Urinary bladder (tissue), 3 donors: ENCODE measurements at regions not wholly inside any gene's neighbourhood (a gene's known extent, or its start where the extent isn't known, plus 50 kb on each side); places are given as distances from the start of the nearest gene placed in this dataset.
"Not testable (repeated sequence)": the region's sequence is repeated elsewhere in the genome, so short reads cannot be mapped to it uniquely, and the experiment has no call there.

Experiments used
- DNase-seq: peaks from one replicate; pipeline ENCODE4 v3.0.0-alpha.2; 2015; ENCODE audit errors: extremely low spot score
- H3K27ac ChIP-seq: one replicate; pipeline ENCODE4 v1.5.1; 2013; ENCODE audit warnings: low read depth, mild to moderate bottlenecking, moderate library complexity
- H3K36me3 ChIP-seq: one replicate; pipeline ENCODE4 v1.6.1; 2013; ENCODE audit warnings: mild to moderate bottlenecking, moderate library complexity; ENCODE audit not compliant: insufficient read depth
- H3K4me1 ChIP-seq: one replicate; pipeline ENCODE4 v1.6.1; 2013; ENCODE audit warnings: mild to moderate bottlenecking, moderate library complexity; ENCODE audit not compliant: insufficient read depth
- H3K4me3 ChIP-seq: one replicate; pipeline ENCODE4 v1.5.1; 2013; ENCODE audit warnings: low read depth, low read length
- WGBS: extraction: QIAGEN DNeasy Blood & Tissue Kit; methylation state at CpG from one replicate; pipeline ENCODE4 v1.1.7; 2013; 5-methylcytosine and 5-hydroxymethylcytosine counted together
- donor health status: healthy with polysubstance abuse.
- donor health status: healthy.

- DNase-seq = no peak
- WGBS = 90% methylated on average over 3 of the region's 3 CpGs
- Histone ChIP-seq H3K36me3 (no peaks in the 10 kb centered on the region), H3K4me1 (no peaks in the 10 kb centered on the region), H3K4me3 (no peak overlapping the region), H3K27ac (no peak overlapping the region)
Observed at GRCh38 chr2:35538796-35539195, 816.8 kb upstream of the CRIM1 start.

DNA sequence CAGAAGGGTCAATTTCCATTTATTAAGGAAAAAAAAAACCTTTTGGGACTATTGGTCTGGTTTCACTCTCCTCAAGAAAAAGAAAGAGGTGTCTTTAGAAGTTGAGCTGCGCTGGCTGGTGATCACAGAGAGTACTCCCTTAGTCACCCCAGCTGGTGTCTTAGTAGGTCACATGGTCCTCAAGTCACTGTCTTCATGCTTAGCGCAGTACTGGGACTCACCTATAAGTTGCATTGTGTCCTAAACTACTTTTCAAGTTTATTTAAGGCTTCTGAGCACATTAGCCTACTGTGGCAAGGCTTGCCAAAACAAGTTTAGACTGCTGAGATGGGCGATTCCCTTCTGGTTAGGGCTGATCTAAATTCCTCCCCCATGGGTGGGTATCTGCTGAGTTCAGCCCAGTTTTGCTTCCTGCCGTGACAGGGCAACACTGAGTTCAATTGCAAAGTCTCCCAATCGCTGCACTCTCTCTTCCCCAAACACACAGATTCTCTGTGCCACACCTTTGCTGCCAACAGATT is 824.9 kb upstream of the CRIM1 start:
- Histone ChIP-seq H3K27ac (no peak overlapping the region), H3K4me3 (no peak overlapping the region), H3K4me1 (no peaks in the 10 kb centered on the region), H3K36me3 (no peaks in the 10 kb centered on the region)
- 89% methylated on average over 5 of the region's 5 CpGs for WGBS
- no peak for DNase-seq

DNA sequence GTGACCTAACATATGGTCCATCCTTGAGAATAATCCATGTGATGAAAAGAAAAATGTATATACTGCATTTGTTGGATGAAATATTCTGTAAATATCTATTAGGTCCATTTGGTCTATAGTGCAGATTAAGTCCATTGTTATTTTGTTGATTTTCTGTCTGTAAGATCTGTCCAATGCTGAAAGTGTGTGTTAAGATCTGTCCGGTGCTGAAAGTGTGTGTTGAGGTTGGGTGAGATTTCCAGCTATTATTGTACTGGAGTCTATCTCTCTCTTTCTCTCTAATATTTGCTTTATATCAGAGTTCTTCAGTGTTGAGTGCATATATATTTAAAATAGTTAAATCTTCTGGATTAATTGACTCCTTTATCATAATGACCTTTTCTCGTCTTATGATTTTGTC is 828.8 kb upstream of the CRIM1 start:
- H3K36me3 ChIP-seq = no peaks in the 10 kb centered on the region
- H3K27ac ChIP-seq = no peak overlapping the region
- no peak overlapping the region for H3K4me3 ChIP-seq
- H3K4me1 ChIP-seq = no peaks in the 10 kb centered on the region
- 73% methylated on average over 2 of the region's 2 CpGs for WGBS
- DNase-seq = no peak

DNA sequence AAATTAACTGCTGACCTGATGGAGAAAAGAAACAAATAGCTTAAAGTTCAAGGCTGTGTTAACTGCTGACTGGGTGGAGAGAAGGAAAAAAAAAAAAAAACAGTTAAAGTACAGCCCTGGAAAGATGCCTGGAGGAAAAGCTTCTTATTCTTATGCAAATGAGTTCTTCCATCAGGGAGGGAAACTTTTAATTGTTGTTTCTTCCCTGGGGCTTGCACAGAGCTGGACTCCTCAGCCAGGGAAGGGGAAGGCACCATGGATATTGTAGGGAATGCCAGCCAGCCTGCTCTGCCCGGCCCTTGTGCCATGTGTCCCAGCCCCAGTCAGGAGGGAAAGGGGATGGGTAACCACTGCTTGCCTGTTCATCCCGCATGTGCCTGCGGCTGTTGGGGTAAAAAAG is 833.1 kb upstream of the CRIM1 start:
- WGBS = 90% methylated on average over 3 of the region's 3 CpGs
- Histone ChIP-seq H3K4me1 (no peaks in the 10 kb centered on the region), H3K4me3 (no peak overlapping the region), H3K27ac (no peak overlapping the region), H3K36me3 (no peaks in the 10 kb centered on the region)
- no peak for DNase-seq

DNA sequence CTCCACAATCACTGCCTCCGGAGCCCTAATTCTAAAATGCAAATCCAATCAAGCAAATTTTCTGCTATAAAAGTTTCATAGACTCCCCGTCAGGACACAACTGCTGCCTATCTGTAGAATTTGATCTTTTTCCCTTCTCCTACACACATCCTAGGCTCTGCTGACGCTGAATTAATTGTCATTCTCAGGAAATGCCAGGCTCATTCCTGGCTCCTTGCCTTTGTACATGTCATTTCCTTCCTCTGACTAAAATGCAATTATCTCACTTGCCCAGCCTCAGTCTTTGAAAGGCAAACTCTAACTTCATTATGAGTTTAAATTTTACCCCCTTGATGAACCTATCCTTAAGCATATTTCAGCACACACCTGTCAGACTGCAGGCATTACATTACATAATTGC is 844.9 kb upstream of the CRIM1 start:
- WGBS = 60% methylated on average over 3 of the region's 3 CpGs

GRCh38 chr2:35508601-35509000 is 847.0 kb upstream of the CRIM1 start:
- DNase-seq = no peak
- no peaks in the 10 kb centered on the region for H3K36me3 ChIP-seq
- no peaks in the 10 kb centered on the region for H3K4me1 ChIP-seq
- 85% methylated on average over 2 of the region's 2 CpGs for WGBS
- no peak overlapping the region for H3K27ac ChIP-seq
- H3K4me3 ChIP-seq = no peak overlapping the region

More for the DNA sequence above, 844.9 kb upstream of the CRIM1 start:
- DNase-seq = no peak
- H3K27ac ChIP-seq = no peak overlapping the region
- H3K4me3 ChIP-seq = no peak overlapping the region
- H3K36me3 ChIP-seq = no peaks in the 10 kb centered on the region
- no peaks in the 10 kb centered on the region for H3K4me1 ChIP-seq

GRCh38 chr2:35504419-35504818 is 851.2 kb upstream of the CRIM1 start:
- no peak for DNase-seq
- Histone ChIP-seq H3K27ac (no peak overlapping the region), H3K36me3 (no peaks in the 10 kb centered on the region), H3K4me3 (no peak overlapping the region), H3K4me1 (no peaks in the 10 kb centered on the region)
- 82% methylated on average over 3 of the region's 3 CpGs for WGBS

- WGBS = 65% methylated on average over 1 of the region's 1 CpG
- H3K36me3 ChIP-seq = no peaks in the 10 kb centered on the region
- DNase-seq = no peak
- H3K4me3 ChIP-seq = no peak overlapping the region
- H3K27ac ChIP-seq = no peak overlapping the region
- no peaks in the 10 kb centered on the region for H3K4me1 ChIP-seq
Observed at GRCh38 chr2:35503738-35504199, 851.8 kb upstream of the CRIM1 start.

- WGBS = 71% methylated on average over 3 of the region's 3 CpGs
- H3K27ac ChIP-seq = no peak overlapping the region
- no peaks in the 10 kb centered on the region for H3K36me3 ChIP-seq
- no peak for DNase-seq
- H3K4me3 ChIP-seq = no peak overlapping the region
- H3K4me1 ChIP-seq = no peaks in the 10 kb centered on the region
Observed at GRCh38 chr2:35503311-35503710, 852.3 kb upstream of the CRIM1 start.

DNA sequence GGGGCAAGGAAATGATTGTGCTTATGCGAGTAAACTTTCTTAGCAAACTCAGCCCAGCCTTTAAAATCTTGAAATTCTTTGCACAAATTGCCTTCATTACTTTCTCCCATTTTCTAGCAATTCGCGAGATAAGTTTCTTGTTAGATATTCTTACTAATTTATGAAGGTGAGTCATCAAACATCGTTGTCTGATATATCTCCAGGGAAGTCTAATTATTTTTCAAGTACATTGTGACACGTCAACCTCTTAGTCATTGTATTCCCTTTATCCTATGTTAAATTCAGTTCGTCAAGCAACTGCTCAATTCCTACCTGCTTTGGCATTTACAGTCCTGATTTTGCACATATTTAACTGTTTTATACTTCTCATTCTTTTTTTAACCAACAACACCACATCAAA is 854.5 kb upstream of the CRIM1 start:
- no peak overlapping the region for H3K27ac ChIP-seq
- no peak for DNase-seq
- H3K4me3 ChIP-seq = no peak overlapping the region
- no peaks in the 10 kb centered on the region for H3K4me1 ChIP-seq
- WGBS = 76% methylated on average over 6 of the region's 6 CpGs
- no peaks in the 10 kb centered on the region for H3K36me3 ChIP-seq

DNA sequence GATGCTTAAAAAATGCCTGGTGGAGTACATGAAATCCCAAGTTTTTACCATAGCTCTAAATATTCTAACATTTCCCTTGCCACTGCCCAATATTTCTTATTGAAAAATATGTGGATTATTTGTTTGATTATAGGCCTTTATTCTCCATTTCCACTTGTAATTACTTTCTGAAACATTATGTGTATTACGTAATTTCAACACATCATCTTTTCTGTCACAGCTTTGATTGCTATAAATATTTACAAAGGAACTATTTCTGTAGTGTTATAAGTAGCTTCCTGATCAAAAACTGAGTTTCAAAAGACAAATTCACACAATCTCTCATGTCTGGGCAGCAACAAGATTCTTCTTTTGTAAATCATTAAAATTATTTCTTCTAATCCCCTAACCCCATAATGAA is 859.6 kb upstream of the CRIM1 start:
- WGBS = 88% methylated on average over 1 of the region's 1 CpG
- Histone ChIP-seq H3K4me3 (no peak overlapping the region), H3K36me3 (no peaks in the 10 kb centered on the region), H3K4me1 (no peaks in the 10 kb centered on the region), H3K27ac (no peak overlapping the region)
- DNase-seq = no peak

GRCh38 chr2:35495182-35495581 is 860.4 kb upstream of the CRIM1 start:
- DNase-seq = no peak
- H3K27ac ChIP-seq = no peak overlapping the region
- H3K4me1 ChIP-seq = no peaks in the 10 kb centered on the region
- H3K36me3 ChIP-seq = no peaks in the 10 kb centered on the region
- no peak overlapping the region for H3K4me3 ChIP-seq

DNA sequence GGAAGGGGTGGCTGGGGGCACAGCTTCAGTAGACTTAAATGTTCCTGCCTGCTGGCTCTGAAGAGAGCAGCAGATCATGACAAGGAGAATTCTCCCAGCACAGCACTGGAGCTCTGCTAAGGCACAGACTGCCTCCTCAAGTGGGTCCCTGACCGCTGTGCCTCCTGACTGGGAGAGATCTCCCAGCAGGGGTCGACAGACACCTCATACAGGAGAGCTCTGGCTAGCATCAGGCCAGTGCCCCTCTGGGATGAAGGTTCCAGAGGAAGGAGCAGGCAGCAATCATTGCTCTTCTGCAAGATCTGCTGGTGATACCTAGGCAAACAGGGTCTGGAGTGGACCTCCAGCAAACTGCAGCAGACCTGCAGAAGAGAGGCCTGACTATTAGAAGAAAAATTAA is 877.5 kb upstream of the CRIM1 start:
- not testable (repeated sequence) for H3K4me3 ChIP-seq, H3K4me1 ChIP-seq, H3K36me3 ChIP-seq, H3K27ac ChIP-seq, DNase-seq
- WGBS = 74% methylated on average over 2 of the region's 2 CpGs

- no peak for DNase-seq
- Histone ChIP-seq H3K4me1 (no peaks in the 10 kb centered on the region), H3K36me3 (no peaks in the 10 kb centered on the region), H3K27ac (no peak overlapping the region), H3K4me3 (no peak overlapping the region)
- WGBS = 46% methylated on average over 3 of the region's 3 CpGs
Observed at GRCh38 chr2:35468245-35468644, 887.3 kb upstream of the CRIM1 start.
